22Rv1 (cell line): ENCODE measurements at regions not wholly inside any gene's neighbourhood (a gene's known extent, or its start where the extent isn't known, plus 50 kb on each side); places are given as distances from the start of the nearest gene placed in this dataset.

ENCODE experiments used
- CTCF ChIP-seq: fragments of 450-650 bp; IDR thresholded peaks from 2 replicates; pipeline ENCODE4 v1.5.1; 2017; ENCODE audit warnings: mild to moderate bottlenecking
- ZFX ChIP-seq: fragments of 450-650 bp; IDR thresholded peaks from 2 replicates; pipeline ENCODE4 v1.6.1; 2017; ENCODE audit warnings: antibody characterized with exemption, borderline replicate concordance

- TF ChIP-seq CTCF (no peak), ZFX (no peak)
Measured at GRCh38 chr13:110068176-110068473, 238.8 kb downstream of the COL4A1 start.
